HEK293T (cell line): ENCODE measurements at regions not wholly inside any gene's neighbourhood (a gene's known extent, or its start where the extent isn't known, plus 50 kb on each side); places are given as distances from the start of the nearest gene placed in this dataset.

Source experiments
- BHLHE40 ChIP-seq: fragments of 450-650 bp; IDR thresholded peaks from 2 replicates; pipeline ENCODE4 v1.6.1; 2016; ENCODE audit warnings: mild to moderate bottlenecking, moderate library complexity, borderline replicate concordance
- CTBP1 ChIP-seq: fragments of 450-650 bp; IDR thresholded peaks from 2 replicates; pipeline ENCODE4 v1.6.1; 2016; ENCODE audit warnings: borderline replicate concordance
- ELF4 ChIP-seq: fragments of 450-650 bp; IDR thresholded peaks from 2 replicates; pipeline ENCODE4 v1.6.1; 2017; ENCODE audit warnings: antibody characterized with exemption
- FOXA1 ChIP-seq: fragments of 450-650 bp; IDR thresholded peaks from 2 replicates; pipeline ENCODE4 v1.6.1; 2016; ENCODE audit warnings: mild to moderate bottlenecking
- FOXK2 ChIP-seq: fragments of 450-650 bp; IDR thresholded peaks from 2 replicates; pipeline ENCODE4 v1.6.1; 2016; ENCODE audit warnings: mild to moderate bottlenecking
- FOXM1 ChIP-seq: fragments of 450-650 bp; IDR thresholded peaks from 2 replicates; pipeline ENCODE4 v1.6.1; 2017; ENCODE audit warnings: mild to moderate bottlenecking, borderline replicate concordance
- HDGF ChIP-seq: fragments of 450-650 bp; IDR thresholded peaks from 2 replicates; pipeline ENCODE4 v1.6.1; 2017; ENCODE audit warnings: antibody characterized with exemption, borderline replicate concordance
- L3MBTL2 ChIP-seq: fragments of 450-650 bp; conservative IDR thresholded peaks from 2 replicates; pipeline ENCODE4 v1.6.1; 2016; ENCODE audit warnings: mild to moderate bottlenecking
- LEF1 ChIP-seq: fragments of 450-650 bp; IDR thresholded peaks from 2 replicates; pipeline ENCODE4 v1.6.1; 2017; ENCODE audit warnings: mild to moderate bottlenecking, borderline replicate concordance
- SP1 ChIP-seq: fragments of 450-650 bp; IDR thresholded peaks from 2 replicates; pipeline ENCODE4 v1.6.1; 2017
- SUZ12 ChIP-seq: fragments of 450-650 bp; IDR thresholded peaks from 2 replicates; pipeline ENCODE4 v1.6.1; 2016; ENCODE audit warnings: mild to moderate bottlenecking
- TARDBP ChIP-seq: fragments of 450-650 bp; IDR thresholded peaks from 2 replicates; pipeline ENCODE4 v1.6.1; 2016
- ZNF384 ChIP-seq: fragments of 450-650 bp; IDR thresholded peaks from 2 replicates; pipeline ENCODE4 v1.6.1; 2016
- TF ChIP-seq, protein P1 (sequence below): fragments of 450-650 bp; IDR thresholded peaks from 2 replicates; pipeline ENCODE4 v1.6.1; 2016

DNA sequence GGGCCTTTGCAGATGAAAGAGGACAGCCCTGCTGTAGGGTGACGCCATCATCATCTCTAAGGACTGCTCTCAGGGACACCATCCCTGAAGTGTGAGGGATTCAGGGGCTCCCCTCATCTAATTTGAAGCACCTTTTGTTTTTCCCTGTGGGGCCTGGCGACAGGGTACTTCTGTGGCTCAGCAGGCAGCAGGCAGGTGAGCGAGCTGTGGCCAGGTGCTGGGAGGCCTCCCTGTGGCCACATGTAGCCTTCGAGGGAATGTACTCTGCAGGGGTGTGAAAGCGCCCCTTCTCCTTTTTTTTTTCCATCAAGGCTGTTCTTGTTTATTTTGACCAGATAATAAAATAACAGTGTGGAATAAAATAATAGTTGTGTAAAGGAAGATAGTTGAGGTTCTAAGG is 118.2 kb upstream of the DPP6 start:
- TF ChIP-seq LEF1, result no peak
- no peak for TF ChIP-seq FOXK2
- TF ChIP-seq L3MBTL2, result no peak
- no peak for TF ChIP-seq CTBP1
- no peak for TF ChIP-seq FOXM1
- no peak for TF ChIP-seq HDGF
- TF ChIP-seq BHLHE40, result no peak
- TF ChIP-seq SUZ12, result no peak
- no peak for TF ChIP-seq TARDBP
- no peak for TF ChIP-seq SP1
- TF ChIP-seq ZNF384, result no peak
- TF ChIP-seq, protein P1, sequence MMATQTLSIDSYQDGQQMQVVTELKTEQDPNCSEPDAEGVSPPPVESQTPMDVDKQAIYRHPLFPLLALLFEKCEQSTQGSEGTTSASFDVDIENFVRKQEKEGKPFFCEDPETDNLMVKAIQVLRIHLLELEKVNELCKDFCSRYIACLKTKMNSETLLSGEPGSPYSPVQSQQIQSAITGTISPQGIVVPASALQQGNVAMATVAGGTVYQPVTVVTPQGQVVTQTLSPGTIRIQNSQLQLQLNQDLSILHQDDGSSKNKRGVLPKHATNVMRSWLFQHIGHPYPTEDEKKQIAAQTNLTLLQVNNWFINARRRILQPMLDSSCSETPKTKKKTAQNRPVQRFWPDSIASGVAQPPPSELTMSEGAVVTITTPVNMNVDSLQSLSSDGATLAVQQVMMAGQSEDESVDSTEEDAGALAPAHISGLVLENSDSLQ, result no peak
- no peak for TF ChIP-seq ELF4
- TF ChIP-seq FOXA1, result no peak
